Neural progenitor cell (in vitro differentiated cells): ENCODE measurements at regions not wholly inside any gene's neighbourhood (a gene's known extent, or its start where the extent isn't known, plus 50 kb on each side); places are given as distances from the start of the nearest gene placed in this dataset.
A peak's percentile ranks its signal among the peaks of the same experiment; 100 is the strongest.

ENCODE experiments used
- DNase-seq: peaks from one replicate; pipeline ENCODE4 v3.0.0-alpha.2; 2016; ENCODE audit warnings: low spot score
- H2AFZ ChIP-seq: fragments of 200-600 bp; sonication (generic); replicated peaks from 2 replicates; pipeline ENCODE4 v1.6.1; 2016; ENCODE audit warnings: antibody characterized with exemption
- H3F3A ChIP-seq: fragments of 200-600 bp; sonication (generic); 2 replicates; pipeline ENCODE4 v1.6.1; 2016; ENCODE audit warnings: antibody characterized with exemption, low read depth
- H3K27ac ChIP-seq: fragments of 200-600 bp; sonication (generic); 2 replicates; pipeline ENCODE4 v1.5.1; 2016; ENCODE audit warnings: mild to moderate bottlenecking
- H3K27me3 ChIP-seq: fragments of 200-600 bp; sonication (generic); 2 replicates; pipeline ENCODE4 v1.6.1; 2016; ENCODE audit warnings: mild to moderate bottlenecking, moderate library complexity
- H3K36me3 ChIP-seq: fragments of 200-600 bp; sonication (generic); 2 replicates; pipeline ENCODE4 v1.5.1; 2016
- H3K4me1 ChIP-seq: fragments of 200-600 bp; sonication (generic); 2 replicates; pipeline ENCODE4 v1.6.1; 2016; ENCODE audit warnings: mixed run types
- H3K4me2 ChIP-seq: fragments of 200-600 bp; sonication (generic); 2 replicates; pipeline ENCODE4 v1.6.1; 2016
- H3K4me3 ChIP-seq: fragments of 200-600 bp; sonication (generic); 2 replicates; pipeline ENCODE4 v1.5.1; 2016
- H3K79me2 ChIP-seq: fragments of 200-600 bp; sonication (generic); 2 replicates; pipeline ENCODE4 v1.6.1; 2016; ENCODE audit warnings: low read depth
- H3K9ac ChIP-seq: fragments of 200-600 bp; sonication (generic); 2 replicates; pipeline ENCODE4 v1.6.1; 2016
- H3K9me3 ChIP-seq: fragments of 200-600 bp; sonication (generic); 2 replicates; pipeline ENCODE4 v1.5.1; 2016; ENCODE audit warnings: low read depth
- H4K20me1 ChIP-seq: fragments of 200-600 bp; sonication (generic); 2 replicates; pipeline ENCODE4 v1.6.1; 2016; ENCODE audit warnings: low read depth
- H3K27ac Mint-ChIP-seq: 3 replicates; pipeline ENCODE4 v1.8.0; 2021; ENCODE audit warnings: mixed read lengths
- H3K27me3 Mint-ChIP-seq: 2 replicates; pipeline ENCODE4 v1.8.0; 2022; ENCODE audit warnings: low read depth, mild to moderate bottlenecking, inconsistent platforms, moderate library complexity, mixed read lengths; ENCODE audit not compliant: insufficient read depth
- H3K36me3 Mint-ChIP-seq: 3 replicates; pipeline ENCODE4 v1.8.0; 2021; ENCODE audit warnings: mixed read lengths
- H3K4me1 Mint-ChIP-seq: 3 replicates; pipeline ENCODE4 v1.8.0; 2021; ENCODE audit warnings: mixed read lengths
- H3K4me3 Mint-ChIP-seq: 3 replicates; pipeline ENCODE4 v1.8.0; 2021; ENCODE audit warnings: mild to moderate bottlenecking, moderate library complexity, mixed read lengths
- H3K9me3 Mint-ChIP-seq: 3 replicates; pipeline ENCODE4 v1.8.0; 2020; ENCODE audit warnings: mixed read lengths
- CTCF ChIP-seq: fragments of 200-600 bp; sonication (generic); IDR thresholded peaks from 2 replicates; pipeline ENCODE4 v1.5.1; 2017; ENCODE audit warnings: antibody characterized with exemption, mild to moderate bottlenecking
- EZH2 ChIP-seq: fragments of 200-600 bp; sonication (generic); IDR thresholded peaks from 2 replicates; pipeline ENCODE4 v1.6.1; 2017; ENCODE audit warnings: antibody characterized with exemption, mild to moderate bottlenecking, moderate library complexity
- EZH2phosphoT487 ChIP-seq: fragments of 200-600 bp; sonication (generic); IDR thresholded peaks from 2 replicates; pipeline ENCODE4 v1.6.1; 2017; ENCODE audit warnings: antibody characterized with exemption

- Mint-ChIP-seq H3K27ac (no peak overlapping the region), H3K9me3 (no peaks in the 10 kb centered on the region), H3K4me1 (no peaks in the 10 kb centered on the region), H3K36me3 (no peaks in the 10 kb centered on the region), H3K4me3 (no peak overlapping the region), H3K27me3 (no peaks in the 10 kb centered on the region)
- H3K9me3 ChIP-seq = no peaks in the 10 kb centered on the region
- H3K9ac ChIP-seq = no peak overlapping the region
- H3K27me3 ChIP-seq = no peaks in the 10 kb centered on the region
- H3K4me1 ChIP-seq = no peaks in the 10 kb centered on the region
- H3K36me3 ChIP-seq = no peaks in the 10 kb centered on the region
- no peak for DNase-seq
- TF ChIP-seq EZH2phosphoT487 = no peak
- no peak for TF ChIP-seq EZH2
- no peak for TF ChIP-seq CTCF
- H3F3A ChIP-seq = no peaks in the 10 kb centered on the region
- H2AFZ ChIP-seq = peak overlapping the region; percentile 67
- no peak overlapping the region for H3K4me3 ChIP-seq
- no peak overlapping the region for H3K27ac ChIP-seq
- H3K4me2 ChIP-seq = no peak overlapping the region
- H3K79me2 ChIP-seq = no peaks in the 10 kb centered on the region
- no peaks in the 10 kb centered on the region for H4K20me1 ChIP-seq
Observed at GRCh38 chr4:188639479-188640100, 500.3 kb downstream of the TRIML1 start.

GRCh38 chr4:188647820-188648370 lies 508.7 kb downstream of the TRIML1 start:
- Histone ChIP-seq H3K4me1 (no peaks in the 10 kb centered on the region), H3K4me2 (no peak overlapping the region), H3K27ac (no peak overlapping the region), H3K27me3 (no peaks in the 10 kb centered on the region), H3K9ac (no peak overlapping the region), H3K4me3 (no peak overlapping the region), H3K36me3 (no peaks in the 10 kb centered on the region), H2AFZ (no peak overlapping the region), H3K9me3 (no peaks in the 10 kb centered on the region), H3K79me2 (no peaks in the 10 kb centered on the region), H4K20me1 (no peaks in the 10 kb centered on the region), H3F3A (no peaks in the 10 kb centered on the region)
- Mint-ChIP-seq H3K27me3 (no peaks in the 10 kb centered on the region), H3K36me3 (no peaks in the 10 kb centered on the region), H3K4me3 (no peak overlapping the region), H3K27ac (no peak overlapping the region), H3K4me1 (peaks cover 4% of the 10 kb centered on the region), H3K9me3 (no peaks in the 10 kb centered on the region)
- DNase-seq = no peak
- TF ChIP-seq CTCF (no peak), EZH2 (no peak), EZH2phosphoT487 (no peak)

- Histone ChIP-seq H3K4me3 (no peak overlapping the region), H3K36me3 (no peaks in the 10 kb centered on the region), H3K27me3 (no peaks in the 10 kb centered on the region), H3K9ac (no peak overlapping the region), H3K27ac (no peak overlapping the region), H3K4me2 (no peak overlapping the region), H3K4me1 (no peaks in the 10 kb centered on the region), H3F3A (no peaks in the 10 kb centered on the region), H3K9me3 (no peaks in the 10 kb centered on the region), H3K79me2 (no peaks in the 10 kb centered on the region), H4K20me1 (no peaks in the 10 kb centered on the region), H2AFZ (no peak overlapping the region)
- Mint-ChIP-seq H3K36me3 (no peaks in the 10 kb centered on the region), H3K4me1 (peaks cover 4% of the 10 kb centered on the region), H3K27ac (no peak overlapping the region), H3K4me3 (no peak overlapping the region), H3K9me3 (no peaks in the 10 kb centered on the region), H3K27me3 (no peaks in the 10 kb centered on the region)
- DNase-seq = no peak
- TF ChIP-seq EZH2 = no peak
- no peak for TF ChIP-seq EZH2phosphoT487
- TF ChIP-seq CTCF = no peak
Observed at GRCh38 chr4:188649635-188650034, 510.4 kb downstream of the TRIML1 start.
